ENCODE measurements at regions not wholly inside any gene's neighbourhood (a gene's known extent, or its start where the extent isn't known, plus 50 kb on each side); places are given as distances from the start of the nearest gene placed in this dataset.

DNA sequence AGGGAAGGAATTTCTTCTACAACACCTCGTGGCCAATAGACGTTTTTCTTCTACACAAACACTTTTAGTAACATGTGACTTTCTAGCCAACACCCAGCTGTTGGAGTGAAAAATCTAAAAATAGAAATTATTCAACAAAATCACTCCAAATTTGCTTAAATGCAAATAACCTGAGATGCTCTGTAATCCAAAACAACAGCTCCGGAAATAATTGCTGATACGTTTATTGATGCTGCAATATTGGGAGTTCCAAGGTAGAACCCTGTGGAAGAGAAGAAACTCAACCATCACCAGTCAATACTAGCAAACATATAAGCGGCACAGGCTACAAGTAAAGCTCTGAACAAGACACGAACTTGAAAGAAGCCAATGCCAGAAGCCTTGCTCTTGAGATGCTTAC, 230.6 kb downstream of the ALDH8A1 start:
- no peak for DNase-seq (ENCODE audit: low read depth in 1 of 2, low spot score in 1 of 2)

DNA sequence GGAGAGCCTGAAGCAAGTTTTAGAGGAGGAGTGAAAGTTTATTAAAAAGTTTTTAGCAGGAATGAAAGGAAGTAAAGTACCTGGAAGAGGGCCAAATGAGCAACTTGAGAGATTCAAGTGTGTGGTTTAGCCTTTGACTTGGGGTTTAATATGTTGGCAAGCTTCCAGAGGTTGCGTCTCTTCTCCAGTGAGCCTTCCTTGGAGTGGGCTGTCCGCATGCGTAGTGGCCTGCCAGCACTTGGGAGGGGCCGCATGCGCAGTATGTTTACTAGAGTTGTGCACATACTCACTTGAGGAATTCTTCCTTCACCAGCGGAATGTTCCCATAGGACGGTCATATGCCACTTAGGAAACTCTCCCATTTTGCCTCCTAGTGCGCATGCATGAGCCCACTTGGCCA, 235.2 kb downstream of the ALDH8A1 start:
- no peak for DNase-seq (ENCODE audit: low read depth in 1 of 2, low spot score in 1 of 2)

DNA sequence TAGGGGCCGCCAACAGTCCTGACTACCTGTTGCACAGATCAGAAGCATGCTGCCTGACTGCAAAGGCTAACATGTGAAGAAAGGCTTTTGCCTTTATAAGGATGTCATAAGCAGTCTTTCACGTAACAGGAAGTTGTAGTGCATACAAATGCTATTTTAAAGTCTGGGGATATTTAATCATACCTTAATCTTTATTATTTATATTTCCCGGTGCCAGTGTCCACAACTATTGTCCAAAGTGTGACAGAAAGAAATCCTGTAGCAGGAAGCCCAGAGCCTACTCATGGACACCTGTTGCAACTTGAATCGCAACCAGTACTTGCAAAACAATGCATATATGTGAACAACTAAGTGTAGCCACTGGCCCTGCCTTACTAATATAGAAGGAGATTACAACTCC, 235.8 kb downstream of the ALDH8A1 start:
- DNase-seq (ENCODE audit: low read depth in 1 of 2, low spot score in 1 of 2) = no peak

DNA sequence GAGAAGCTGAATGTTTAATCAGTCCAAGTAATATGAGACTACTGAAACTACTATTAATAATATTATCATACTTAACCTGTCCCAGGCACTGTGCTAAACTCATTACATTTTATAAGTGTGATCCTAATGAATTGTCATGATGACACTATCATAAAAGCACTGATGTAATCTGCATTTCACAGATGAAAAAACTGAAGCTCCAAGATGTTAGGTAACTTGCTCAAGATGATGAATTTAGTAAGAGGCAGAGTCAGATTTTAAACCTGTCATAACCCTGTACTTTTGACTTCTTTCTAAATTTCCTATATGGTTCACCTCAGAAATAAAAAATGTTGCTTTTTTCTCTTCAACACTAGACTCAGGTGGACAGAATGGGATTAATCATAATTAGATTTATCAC, 237.6 kb downstream of the ALDH8A1 start:
- DNase-seq (ENCODE audit: low read depth in 1 of 2, low spot score in 1 of 2) = no peak

DNA sequence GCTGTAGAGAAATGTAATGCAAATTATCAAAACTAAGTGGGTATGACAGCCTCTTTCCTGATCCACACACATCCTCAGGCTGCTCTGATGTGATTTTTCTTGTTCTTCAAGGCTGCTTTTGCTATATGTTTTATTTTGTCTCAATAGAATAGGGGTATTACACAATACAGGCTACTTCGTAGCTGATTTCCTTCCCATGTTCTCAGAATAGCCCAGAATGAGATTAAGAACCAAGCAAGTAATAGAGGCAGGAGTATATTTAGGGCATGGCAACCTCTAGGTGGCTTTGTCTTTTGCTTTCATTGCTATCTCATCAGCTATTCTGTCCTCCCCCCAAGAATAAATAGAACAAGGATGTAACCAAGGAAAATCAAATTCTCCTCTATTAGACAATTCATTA, 241.8 kb downstream of the ALDH8A1 start:
- no peak for DNase-seq (ENCODE audit: low read depth in 1 of 2, low spot score in 1 of 2)

DNA sequence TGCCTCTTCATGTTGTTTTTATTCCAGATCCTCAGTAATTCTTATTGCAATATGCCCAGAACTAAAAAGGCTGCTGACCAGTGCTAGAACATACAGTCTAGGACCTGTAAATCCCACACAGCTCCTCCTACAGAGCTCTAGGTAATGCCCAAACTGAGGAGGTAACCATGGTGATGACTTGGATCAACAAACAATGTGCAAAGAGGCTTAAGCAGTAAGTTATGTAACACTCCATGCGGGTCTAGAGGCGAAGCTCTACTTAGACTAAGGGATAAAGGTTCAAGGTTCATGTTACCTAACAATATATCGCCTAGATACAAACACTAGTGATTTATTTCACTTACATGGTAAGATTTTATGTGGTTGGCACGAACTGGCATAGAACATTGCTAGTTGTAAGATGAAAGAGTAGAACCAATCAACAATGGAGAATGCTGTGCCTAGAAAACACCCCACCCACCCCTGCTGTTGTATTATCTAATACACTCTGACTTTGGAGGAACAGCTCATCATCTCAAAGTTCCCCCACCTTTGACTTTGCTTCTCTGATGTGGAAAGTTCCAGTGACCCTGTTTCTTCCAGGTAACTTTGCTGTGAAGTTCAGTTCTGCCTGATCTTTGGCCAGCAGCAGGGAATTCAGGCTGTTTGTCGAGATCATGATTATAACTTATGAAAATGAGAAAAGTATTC, 242.4 kb downstream of the ALDH8A1 start:
- DNase-seq (ENCODE audit: low read depth in 1 of 2, low spot score in 1 of 2) = no peak

DNA sequence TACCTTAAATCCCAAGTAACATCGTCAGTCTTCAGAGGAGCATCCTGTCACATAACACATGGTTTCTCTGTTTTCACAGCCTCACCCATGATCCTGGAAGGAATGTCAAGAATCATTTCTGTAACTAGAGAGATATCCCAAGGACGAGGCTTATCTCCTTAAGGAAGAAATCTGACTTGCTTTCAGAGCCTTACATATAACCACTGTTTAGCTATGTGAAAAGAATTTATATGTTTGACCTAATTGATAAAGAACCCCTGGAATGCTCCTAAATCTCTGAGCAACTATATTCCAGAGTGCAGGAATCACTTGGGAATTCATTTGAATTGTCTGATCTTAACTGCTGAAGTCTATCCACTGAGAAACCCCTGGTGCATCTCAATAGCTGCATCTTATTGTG, 243.1 kb downstream of the ALDH8A1 start:
- no peak for DNase-seq (ENCODE audit: low read depth in 1 of 2, low spot score in 1 of 2)

DNA sequence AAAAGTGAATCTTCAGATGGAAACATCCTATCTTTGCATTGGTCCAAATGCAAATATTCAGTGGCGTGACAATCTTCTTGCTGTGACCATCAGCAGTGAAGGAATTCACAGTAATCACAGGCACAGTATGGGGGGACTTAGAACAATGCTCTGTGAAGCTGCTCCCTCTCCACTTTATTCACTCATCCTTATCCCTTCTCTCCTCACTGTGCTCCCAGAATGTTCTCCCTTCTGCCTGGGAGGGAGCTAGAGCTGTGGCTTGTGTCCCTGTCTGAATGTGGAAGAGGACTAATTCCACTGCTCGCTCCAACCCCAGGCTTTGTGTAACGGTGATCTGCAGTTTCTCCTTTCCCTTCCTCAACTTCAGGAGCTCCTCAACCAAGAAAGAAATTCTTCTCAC, 243.7 kb downstream of the ALDH8A1 start:
- DNase-seq (ENCODE audit: low read depth in 1 of 2, low spot score in 1 of 2) = no peak

DNA sequence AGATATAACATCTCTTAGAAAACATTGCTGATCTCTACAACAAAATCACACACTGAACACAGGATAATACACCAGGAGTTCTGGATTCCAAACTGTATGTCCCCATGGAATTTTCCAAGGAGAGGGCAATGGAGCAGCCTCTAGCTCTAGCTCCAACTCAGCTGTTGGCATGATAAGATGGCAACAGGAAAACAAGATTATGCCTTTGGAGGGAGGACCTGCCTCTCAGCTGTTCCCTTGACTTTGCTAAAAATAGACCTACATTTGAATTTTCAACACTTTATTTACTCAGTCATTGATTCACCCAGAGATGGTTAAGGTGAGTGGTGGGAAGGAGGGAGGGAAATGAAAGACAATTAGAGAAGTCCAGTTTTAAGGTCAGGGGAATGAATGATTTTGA, 246.7 kb downstream of the ALDH8A1 start:
- no peak for DNase-seq (ENCODE audit: low read depth in 1 of 2, low spot score in 1 of 2)

DNA sequence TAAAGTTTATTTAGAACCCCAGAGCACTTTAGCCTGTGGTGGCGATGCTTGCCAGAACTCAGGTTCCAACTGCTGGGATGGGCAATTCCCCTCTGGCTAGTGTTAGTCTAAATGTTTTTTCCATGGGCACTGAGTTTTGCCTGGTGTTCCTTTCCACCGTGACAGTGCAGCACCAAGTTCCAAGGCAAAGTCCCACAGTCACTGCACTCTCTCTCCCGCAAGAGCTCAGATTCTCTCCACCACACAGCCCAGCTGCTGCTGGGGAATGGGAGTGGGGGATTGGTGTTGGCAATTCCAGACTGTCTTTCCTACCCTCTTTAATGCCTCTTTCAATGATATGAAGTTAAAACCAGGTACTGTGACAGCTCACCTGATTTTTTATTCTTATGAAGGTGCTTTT, 247.6 kb downstream of the ALDH8A1 start:
- DNase-seq (ENCODE audit: low read depth in 1 of 2, low spot score in 1 of 2) = no peak

DNA sequence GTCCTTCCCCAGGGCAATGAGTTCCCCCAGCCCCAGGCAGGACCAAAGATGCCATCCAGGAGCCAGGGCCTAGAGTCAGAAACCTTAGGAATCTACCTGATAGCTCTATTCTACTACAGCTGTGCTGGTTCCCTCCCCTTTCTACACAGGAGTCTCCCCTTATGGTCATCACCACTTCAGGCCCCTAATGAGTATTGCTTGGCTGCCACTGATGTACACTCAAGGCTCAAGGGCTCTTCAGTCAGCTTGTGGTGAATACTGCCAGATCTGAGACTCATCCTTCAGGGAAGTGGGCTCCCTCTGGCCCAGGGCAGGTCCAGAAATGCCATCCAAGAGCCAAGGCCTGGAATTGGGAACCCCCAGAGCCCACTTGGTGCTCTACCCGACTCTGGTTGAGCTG, 248.6 kb downstream of the ALDH8A1 start:
- no peak for DNase-seq (ENCODE audit: low read depth in 1 of 2, low spot score in 1 of 2)

DNA sequence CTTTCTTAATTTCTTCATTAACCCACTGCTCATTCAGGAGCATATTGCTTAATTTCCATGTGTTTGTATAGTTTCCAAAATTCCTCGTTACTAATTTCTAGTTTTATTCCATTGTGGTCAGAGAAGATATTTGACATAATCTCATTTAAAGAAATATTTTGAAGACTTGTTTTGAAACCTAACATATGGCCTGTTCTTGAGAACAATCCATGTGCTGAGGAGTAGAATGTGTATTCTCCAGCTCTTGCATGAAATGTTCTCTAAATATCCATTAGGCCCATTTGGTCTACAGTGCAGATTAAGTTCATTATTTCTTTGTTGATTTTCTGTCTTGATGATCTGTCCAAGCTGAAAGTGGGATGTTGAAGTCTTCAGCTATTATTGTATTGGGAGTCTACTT, 251.7 kb downstream of the ALDH8A1 start:
- DNase-seq (ENCODE audit: low read depth in 1 of 2, low spot score in 1 of 2) = no peak

DNA sequence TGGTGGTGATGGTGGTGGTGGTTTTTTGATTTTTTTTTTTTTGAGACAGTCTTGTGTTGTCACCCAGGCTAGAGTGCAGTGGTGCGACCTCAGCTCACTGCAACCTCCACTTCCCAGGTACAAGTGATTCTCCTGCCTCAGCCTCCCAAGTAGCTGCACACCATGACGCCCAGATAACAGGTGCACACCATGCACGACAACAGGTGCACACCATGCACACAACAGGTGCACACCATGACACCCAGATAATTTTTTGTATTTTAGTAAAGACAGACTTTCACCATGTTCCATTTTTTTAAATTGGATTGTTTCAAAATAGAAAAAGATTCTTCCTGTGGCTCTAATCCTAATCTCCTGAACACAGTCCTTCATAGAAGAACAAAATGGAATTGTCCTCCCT, 257.9 kb downstream of the ALDH8A1 start:
- no peak for DNase-seq (ENCODE audit: low read depth in 1 of 2, low spot score in 1 of 2)

DNA sequence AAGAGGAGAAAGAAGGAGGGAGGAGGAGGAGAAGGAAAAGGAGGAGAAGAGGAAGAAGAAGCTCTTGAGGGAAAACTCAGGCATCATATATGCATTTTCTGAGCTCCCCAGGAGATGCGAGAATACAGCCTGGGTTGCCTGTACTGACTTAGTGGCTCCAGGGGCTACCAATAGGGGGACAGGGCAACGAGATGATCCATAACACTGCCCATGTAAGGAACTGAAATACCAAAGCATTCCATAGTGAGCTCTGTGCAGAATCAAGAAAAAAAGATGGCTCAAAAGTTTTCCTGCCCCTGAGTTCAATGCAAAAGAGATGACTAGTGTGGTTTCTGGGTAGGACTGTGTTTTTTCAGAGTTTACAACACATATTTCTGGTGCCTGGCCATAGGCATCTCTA, 258.7 kb downstream of the ALDH8A1 start:
- no peak for DNase-seq (ENCODE audit: low read depth in 1 of 2, low spot score in 1 of 2)

DNA sequence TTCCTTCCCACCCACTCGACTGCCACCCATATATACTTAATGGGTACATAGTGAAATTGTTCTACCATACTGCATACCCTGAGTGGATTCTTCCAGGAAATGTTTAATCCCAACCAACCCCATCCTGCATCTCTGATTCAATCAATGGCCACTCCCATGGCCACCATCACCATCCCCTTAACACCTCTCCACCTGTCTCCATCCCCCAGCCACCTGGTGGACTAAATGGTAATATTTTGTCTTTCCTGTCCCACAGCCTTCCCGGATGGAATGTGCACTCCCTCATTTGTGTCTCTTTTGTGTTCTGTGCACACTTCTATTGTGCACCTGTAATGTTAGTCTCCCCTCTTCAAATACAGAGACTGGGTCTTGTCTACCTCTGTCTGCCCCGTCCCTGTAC, 259.9 kb downstream of the ALDH8A1 start:
- DNase-seq (ENCODE audit: low read depth in 1 of 2, low spot score in 1 of 2) = no peak

DNA sequence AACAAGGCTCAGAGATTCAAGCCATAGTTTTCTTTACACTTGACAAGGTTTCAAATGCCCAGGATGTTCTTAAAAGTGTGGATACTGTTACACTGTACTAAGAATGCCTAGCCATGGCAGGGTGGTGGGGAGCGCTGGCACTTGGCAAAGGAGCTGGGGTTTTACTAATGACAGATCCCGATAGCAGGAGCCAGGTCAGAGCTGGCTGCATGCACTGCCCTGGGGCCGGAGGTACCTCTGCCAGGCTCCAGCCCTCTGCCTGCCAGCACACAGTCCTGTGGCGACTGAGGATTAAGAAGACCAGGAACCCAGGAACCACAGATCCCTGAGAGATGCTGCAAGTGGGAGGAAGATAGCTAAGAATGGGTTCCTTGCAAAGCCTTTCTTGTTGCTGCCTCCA, 260.3 kb downstream of the ALDH8A1 start:
- DNase-seq (ENCODE audit: low read depth in 1 of 2, low spot score in 1 of 2) = no peak

DNA sequence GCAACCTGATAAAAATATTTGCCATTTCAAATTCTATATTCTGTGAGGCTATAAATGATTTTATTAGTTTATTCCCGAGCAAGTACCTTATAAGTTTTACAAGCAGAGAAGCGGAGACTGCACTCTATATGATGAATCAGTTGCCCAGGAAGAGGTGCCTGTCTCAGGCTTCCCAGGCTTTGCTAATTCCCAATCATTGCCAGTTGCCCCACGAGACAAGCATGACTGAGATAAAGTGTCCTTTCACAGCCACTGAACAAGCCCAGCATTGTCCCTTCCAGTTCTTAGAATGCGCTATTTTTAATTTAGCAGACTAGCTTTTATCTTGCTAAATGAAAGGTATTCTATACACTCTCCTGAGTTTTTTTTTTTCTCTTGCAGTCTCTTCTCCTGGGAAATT, 260.7 kb downstream of the ALDH8A1 start:
- DNase-seq (ENCODE audit: low read depth in 1 of 2, low spot score in 1 of 2) = no peak

DNA sequence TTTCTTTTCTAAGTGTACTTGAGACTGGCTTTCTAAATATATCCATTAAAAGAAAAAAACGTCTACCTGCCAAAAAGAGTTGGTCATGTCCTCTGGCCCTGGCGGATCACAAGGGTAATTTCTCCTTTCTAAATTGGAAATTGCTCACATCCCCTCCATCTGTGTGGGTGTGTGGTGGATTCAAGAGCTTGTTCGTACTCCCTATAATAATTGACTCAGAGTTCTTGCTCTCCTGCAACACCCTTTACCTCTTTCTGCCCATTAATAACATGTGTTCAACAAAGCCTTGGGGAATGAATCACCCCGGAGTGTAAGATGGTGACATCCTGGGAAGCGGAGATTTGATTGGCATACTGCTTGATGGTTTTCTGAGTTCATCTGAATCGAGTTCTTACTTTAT, 263.8 kb downstream of the ALDH8A1 start:
- DNase-seq (ENCODE audit: low read depth in 1 of 2, low spot score in 1 of 2) = no peak

DNA sequence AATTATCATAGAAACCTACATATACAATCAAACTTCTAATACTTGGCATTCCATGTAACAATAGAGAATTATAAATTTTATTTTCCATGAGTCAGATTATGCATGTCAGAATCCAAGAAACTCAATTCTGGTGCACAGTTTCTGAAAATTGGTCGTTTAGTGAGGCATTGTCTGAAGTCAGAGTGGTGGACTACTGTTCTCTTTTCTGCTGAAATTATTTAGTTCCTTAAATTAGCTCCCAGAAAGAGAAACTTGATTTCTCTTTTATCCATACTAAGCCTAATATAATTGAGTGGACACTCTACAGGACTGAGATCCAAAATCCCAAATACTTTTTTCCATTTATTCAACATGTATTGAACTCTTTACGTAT, 265.5 kb downstream of the ALDH8A1 start:
- no peak for DNase-seq (ENCODE audit: low read depth in 1 of 2, low spot score in 1 of 2)

DNA sequence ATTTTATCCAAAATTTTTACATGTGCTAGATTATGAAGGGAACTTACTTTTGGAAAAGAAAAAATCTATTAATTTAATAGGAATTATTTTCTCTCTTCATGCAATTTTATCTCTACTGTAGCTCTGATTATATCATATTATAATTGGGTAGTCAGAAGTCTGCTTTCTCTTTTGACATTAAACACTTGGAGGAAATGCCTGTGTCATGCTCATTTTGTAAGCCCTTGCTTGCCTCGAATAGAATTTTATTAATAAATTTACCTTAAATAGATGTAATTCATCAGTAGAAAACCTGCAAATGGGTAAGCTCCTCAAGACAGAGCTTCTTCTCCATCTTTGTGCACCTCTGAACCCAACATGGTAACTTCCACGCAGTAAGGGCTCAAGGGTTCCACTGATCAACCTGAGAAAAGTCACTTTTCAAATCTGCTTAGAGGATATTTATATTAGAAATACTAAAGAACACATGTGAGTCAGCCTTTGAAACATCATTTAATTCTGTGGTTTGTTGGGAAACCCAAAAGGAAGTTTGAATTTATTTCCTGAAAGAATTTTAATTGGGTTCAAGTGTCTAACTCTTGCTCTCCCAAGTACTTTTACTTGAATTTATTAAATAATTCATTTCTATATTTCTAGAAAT, 266.0 kb downstream of the ALDH8A1 start:
- no peak for DNase-seq (ENCODE audit: low read depth in 1 of 2, low spot score in 1 of 2)

DNA sequence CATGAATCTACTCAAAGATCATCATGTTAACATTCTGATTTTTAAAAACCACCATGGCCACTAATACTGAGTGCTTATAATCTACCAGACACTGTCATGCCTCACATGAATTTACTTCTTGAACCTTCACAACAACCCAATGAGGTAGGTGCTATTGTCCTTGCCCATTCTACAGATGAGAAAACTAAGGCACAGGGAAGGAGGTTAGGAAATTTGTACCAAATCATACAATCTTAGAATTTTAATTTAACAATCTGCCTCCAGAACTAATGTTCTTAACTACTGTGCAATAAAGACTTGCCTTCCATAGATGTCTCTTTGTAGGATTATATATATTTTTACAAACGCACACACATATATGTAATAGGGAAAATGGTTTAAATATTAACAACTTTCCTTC, 269.5 kb downstream of the ALDH8A1 start:
- no peak for DNase-seq (ENCODE audit: low read depth in 1 of 2, low spot score in 1 of 2)

DNA sequence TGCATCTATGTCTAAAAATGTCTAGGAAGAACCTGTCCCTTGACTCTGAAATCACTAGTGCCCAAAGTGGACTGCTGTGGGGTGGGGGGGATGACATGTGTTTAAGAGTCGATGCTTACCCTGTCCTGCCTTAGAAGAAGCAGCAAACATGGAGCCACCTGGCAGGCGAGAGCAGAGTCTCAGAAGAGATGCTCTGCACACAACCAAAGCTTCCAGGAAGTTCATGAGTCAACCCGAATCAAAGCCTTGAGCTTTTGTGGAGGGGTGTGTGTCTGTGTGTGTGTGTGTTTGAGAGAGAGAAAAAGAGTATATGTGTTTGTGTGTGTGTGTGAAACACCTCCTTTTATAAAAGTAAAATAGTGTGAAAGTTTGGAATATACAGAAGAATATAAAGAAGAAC, 269.9 kb downstream of the ALDH8A1 start:
- no peak for DNase-seq (ENCODE audit: low read depth in 1 of 2, low spot score in 1 of 2)

DNA sequence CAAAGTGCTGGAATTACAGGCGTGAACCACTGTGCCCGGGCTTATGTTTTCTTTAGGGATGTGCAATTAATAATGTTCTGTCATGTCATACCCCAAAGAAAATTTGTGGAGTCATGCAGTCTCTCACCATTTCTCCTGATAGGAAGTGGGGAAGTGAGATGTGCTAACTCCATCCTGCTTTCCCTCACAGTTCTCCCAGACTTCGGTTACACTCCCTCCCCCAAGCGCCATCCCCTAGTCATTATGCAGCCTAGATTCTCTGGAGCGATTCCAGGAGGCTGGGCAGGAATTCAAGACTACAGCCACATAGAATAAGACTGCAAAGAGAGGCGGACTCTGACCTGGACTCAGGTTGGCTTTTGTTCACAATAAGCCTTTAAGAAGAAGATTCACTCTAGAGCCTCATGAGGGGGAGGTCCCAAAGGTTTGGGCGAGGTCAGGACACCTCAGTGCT, 271.4 kb downstream of the ALDH8A1 start:
- no peak for DNase-seq (ENCODE audit: low read depth in 1 of 2, low spot score in 1 of 2)
